Heart left ventricle (tissue), 16 donors: ENCODE measurements at regions not wholly inside any gene's neighbourhood (a gene's known extent, or its start where the extent isn't known, plus 50 kb on each side); places are given as distances from the start of the nearest gene placed in this dataset.
A peak's percentile ranks its signal among the peaks of the same experiment; 100 is the strongest.

ENCODE experiments used
- ATAC-seq, 4 donors: fragments of 200-7000 bp; cut with Tn5 transposase; one replicate each; pipeline ENCODE4 v1.9.1; 2020 to 2022; ENCODE audit warnings: moderate library complexity in 4 of 4, mild to moderate bottlenecking in 3 of 4, moderate number of reproducible peaks in 1 of 4
- DNase-seq, 5 donors: peaks; one replicate each; pipeline ENCODE4 v3.0.0-alpha.2; 2020
- H3K27ac ChIP-seq, 12 donors: fragments of 200-600 bp; sonication (generic) in 4 of 12; one replicate each; pipeline versions ENCODE4 v1.5.0 to v1.8.0; 2016 to 2022; ENCODE audit warnings: mild to moderate bottlenecking in 2 of 12
- H3K27me3 ChIP-seq, 9 donors: fragments of 200-600 bp; sonication (generic) in 2 of 9; one replicate each; pipeline versions ENCODE4 v1.5.1 to v1.8.0; 2016 to 2022; ENCODE audit warnings: mild to moderate bottlenecking in 3 of 9
- H3K36me3 ChIP-seq, 9 donors: fragments of 200-600 bp; sonication (generic) in 2 of 9; one replicate each; pipeline versions ENCODE4 v1.5.0 to v1.8.0; 2018 to 2022; ENCODE audit warnings: mild to moderate bottlenecking in 2 of 9
- H3K4me1 ChIP-seq, 12 donors: fragments of 200-600 bp; sonication (generic) in 4 of 12; one replicate each; pipeline versions ENCODE4 v1.5.0 to v1.8.0; 2016 to 2022; ENCODE audit warnings: mild to moderate bottlenecking in 3 of 12
- H3K4me3 ChIP-seq, 12 donors: fragments of 200-600 bp; sonication (generic) in 4 of 12; one replicate each; pipeline versions ENCODE4 v1.5.0 to v1.8.0; 2017 to 2022; ENCODE audit warnings: mild to moderate bottlenecking in 9 of 12, moderate library complexity in 4 of 12
- H3K9me3 ChIP-seq, 12 donors: fragments of 200-600 bp; sonication (generic) in 4 of 12; one replicate each; pipeline versions ENCODE4 v1.5.0 to v1.8.0; 2016 to 2022; ENCODE audit warnings: mild to moderate bottlenecking in 1 of 12
- POLR2A ChIP-seq, 2 donors: fragments of 450-650 bp; IDR thresholded peaks; one replicate each; pipeline ENCODE4 v1.6.1; 2017; ENCODE audit warnings: antibody characterized with exemption in 2 of 2, mild to moderate bottlenecking in 2 of 2, moderate library complexity in 2 of 2
- WGBS, 4 donors: extraction: QIAGEN DNeasy Blood & Tissue Kit in 2 of 4; methylation state at CpG; one replicate each; pipeline versions ENCODE4 v1.1.5 to v1.1.7; 2013 to 2018; 5-methylcytosine and 5-hydroxymethylcytosine counted together
- intact Hi-C, 10 donors: fragments of 100-400 bp; cut with DNase I; formaldehyde crosslinking; loops; one replicate each; pipeline versions ENCODE4 v1.11.1 to v1.14.2; 2022
- TF ChIP-seq, protein P1 (sequence below), 12 donors: fragments of 200-600 bp; sonication (generic) in 4 of 12; IDR thresholded peaks; one replicate each; pipeline versions ENCODE4 v1.5.0 to v1.8.0; 2018 to 2022; ENCODE audit warnings: antibody characterized with exemption in 12 of 12, mild to moderate bottlenecking in 5 of 12
- donor health status: ischemic (EF 13 %, LVEDD 7.1; RV severe dilation, severe dysfunction).
- donor health status: healthy with polysubstance abuse.
- donor health status: DM: no; HTN: yes; CAD: no.
- donor health status: DM: no; HTN: no; CAD: no.
- donor health status: ischemic (EF 25% LVEDD 6.9; RV normal size, moderate dysfunction).
- donor health status: ischemic (EF 25% LVEDD 5.7; RV mildly dilated, moderate dysfunction).
- donor health status: healthy.
- donor health status: DM: yes; HTN: yes; CAD: no.
- donor health status: ischemic (EF 35%, LVEDD 5.7; RV mildly dilated, moderate dysfunction).
- donor health status: nonischemic (EF 11% LVEDD 7.7; RV severe dilation, severe dysfunction).
- donor health status: DM: yes; HTN: yes; CAD: no.
- donor health status: PGD.
- donor health status: ischemic (EF 29% LVEDD 5.4; RV normal size, mild dysfunction).
- donor health status: nonischemic (EF 23%, LVEDD 6.1; RV moderate dilation, normal function).

- no peak overlapping the region for H3K4me3 ChIP-seq
- intact Hi-C loops: loop anchor here in 8 of 10 donors (5.0 to 10.0 kb wide), 7 partner anchors 43 to 345 kb away; no protein-coding TSS in a partner anchor
- 91 to 97% (median 95%) methylated on average over 17 to 26 of the region's 26 CpGs for WGBS, 4 donors
- no peaks in the 10 kb centered on the region for H3K27me3 ChIP-seq
- peaks cover 0 to 53% (median 43%) of the 10 kb centered on the region in 9 donors for H3K36me3 ChIP-seq
- DNase-seq (peak in 1 of 5 donors; percentile 52), ATAC-seq (no peak)
- H3K4me1 ChIP-seq: peaks cover 0 to 25% (median 10%) of the 10 kb centered on the region in 12 donors
- no peaks in the 10 kb centered on the region for H3K9me3 ChIP-seq
- H3K27ac ChIP-seq: no peak overlapping the region
- TF ChIP-seq, protein P1, sequence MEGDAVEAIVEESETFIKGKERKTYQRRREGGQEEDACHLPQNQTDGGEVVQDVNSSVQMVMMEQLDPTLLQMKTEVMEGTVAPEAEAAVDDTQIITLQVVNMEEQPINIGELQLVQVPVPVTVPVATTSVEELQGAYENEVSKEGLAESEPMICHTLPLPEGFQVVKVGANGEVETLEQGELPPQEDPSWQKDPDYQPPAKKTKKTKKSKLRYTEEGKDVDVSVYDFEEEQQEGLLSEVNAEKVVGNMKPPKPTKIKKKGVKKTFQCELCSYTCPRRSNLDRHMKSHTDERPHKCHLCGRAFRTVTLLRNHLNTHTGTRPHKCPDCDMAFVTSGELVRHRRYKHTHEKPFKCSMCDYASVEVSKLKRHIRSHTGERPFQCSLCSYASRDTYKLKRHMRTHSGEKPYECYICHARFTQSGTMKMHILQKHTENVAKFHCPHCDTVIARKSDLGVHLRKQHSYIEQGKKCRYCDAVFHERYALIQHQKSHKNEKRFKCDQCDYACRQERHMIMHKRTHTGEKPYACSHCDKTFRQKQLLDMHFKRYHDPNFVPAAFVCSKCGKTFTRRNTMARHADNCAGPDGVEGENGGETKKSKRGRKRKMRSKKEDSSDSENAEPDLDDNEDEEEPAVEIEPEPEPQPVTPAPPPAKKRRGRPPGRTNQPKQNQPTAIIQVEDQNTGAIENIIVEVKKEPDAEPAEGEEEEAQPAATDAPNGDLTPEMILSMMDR (IDR thresholded peaks at IDR 0.05): no peak
- TF ChIP-seq POLR2A (IDR thresholded peaks at IDR 0.05): no peak
These were observed 140.3 kb downstream of the CRYBB2 start for GRCh38 chr22:25359601-25360261.

- no peak for ATAC-seq
- no peaks in the 10 kb centered on the region for H3K27me3 ChIP-seq
- no peak overlapping the region for H3K27ac ChIP-seq
- TF ChIP-seq, protein P1 (IDR thresholded peaks at IDR 0.05): no peak
- no peak for TF ChIP-seq POLR2A (IDR thresholded peaks at IDR 0.05)
- WGBS, 4 donors: 93 to 96% (median 94%) methylated on average over 12 of the region's 12 CpGs
- no peak overlapping the region for H3K4me3 ChIP-seq
- peak in 1 of 5 donors; percentile 65 for DNase-seq
- H3K36me3 ChIP-seq: peaks cover 0 to 47% (median 38%) of the 10 kb centered on the region in 9 donors
- H3K4me1 ChIP-seq: peaks cover 0 to 32% (median 17%) of the 10 kb centered on the region in 12 donors
- H3K9me3 ChIP-seq: no peaks in the 10 kb centered on the region
- intact Hi-C loops: loop anchor here in 8 of 10 donors (5.0 to 10.0 kb wide), 7 partner anchors 42 to 344 kb away; no protein-coding TSS in a partner anchor
These were observed 141.0 kb downstream of the CRYBB2 start for GRCh38 chr22:25360411-25360810.

DNA sequence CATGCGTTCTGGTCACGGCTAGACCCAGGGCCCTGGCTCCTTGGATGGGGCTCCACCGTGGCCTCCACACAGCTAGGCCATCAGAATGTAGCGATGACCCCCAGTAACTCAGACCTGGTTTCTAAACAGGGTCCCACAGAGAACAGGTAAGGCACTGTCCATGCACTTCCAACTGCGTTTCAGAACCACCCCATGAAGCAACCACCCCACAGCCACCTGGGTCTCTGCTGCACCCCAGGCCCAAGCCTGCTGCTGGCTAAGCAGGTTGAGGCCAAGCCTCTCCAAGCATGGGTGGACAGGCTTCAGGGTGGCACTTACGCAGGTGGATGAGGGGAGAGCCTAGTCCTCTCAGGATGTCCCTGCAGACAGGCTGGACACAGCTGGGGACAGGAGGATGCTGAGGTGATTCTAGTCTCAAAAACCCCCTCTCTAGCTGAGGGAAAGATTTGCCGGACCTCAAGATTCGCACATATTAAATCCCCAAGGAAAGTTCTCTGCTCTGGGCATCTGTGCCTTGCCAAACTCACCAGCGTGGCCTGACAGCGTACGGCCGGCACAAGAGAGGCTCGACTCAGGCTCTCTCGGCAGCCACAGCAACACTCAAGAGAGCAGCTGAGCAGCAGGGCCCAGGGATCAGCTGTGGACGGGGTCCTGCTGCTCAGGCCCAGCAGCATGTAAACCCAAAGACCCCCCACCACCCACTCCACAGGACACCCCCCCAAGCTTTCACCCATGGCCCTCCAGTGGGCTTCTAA, 141.6 kb downstream of the CRYBB2 start:
- H3K36me3 ChIP-seq: peaks cover 0 to 41% (median 35%) of the 10 kb centered on the region in 9 donors
- WGBS, 4 donors: 95 to 97% (median 96%) methylated on average over 10 to 15 of the region's 15 CpGs
- intact Hi-C loops: loop anchor here in 8 of 10 donors (5.0 to 10.0 kb wide), 7 partner anchors 41 to 344 kb away; no protein-coding TSS in a partner anchor

More for the DNA sequence above, 141.6 kb downstream of the CRYBB2 start:
- H3K9me3 ChIP-seq: no peaks in the 10 kb centered on the region
- H3K27ac ChIP-seq: no peak overlapping the region
- H3K27me3 ChIP-seq: no peaks in the 10 kb centered on the region
- TF ChIP-seq, protein P1 (IDR thresholded peaks at IDR 0.05): no peak
- no peak for TF ChIP-seq POLR2A (IDR thresholded peaks at IDR 0.05)
- peaks cover 0 to 39% (median 22%) of the 10 kb centered on the region in 12 donors for H3K4me1 ChIP-seq
- DNase-seq (peak in 1 of 5 donors; percentile 58), ATAC-seq (no peak)
- no peak overlapping the region for H3K4me3 ChIP-seq
